Neural cell (in vitro differentiated cells): ENCODE measurements at regions not wholly inside any gene's neighbourhood (a gene's known extent, or its start where the extent isn't known, plus 50 kb on each side); places are given as distances from the start of the nearest gene placed in this dataset.
A peak's percentile ranks its signal among the peaks of the same experiment; 100 is the strongest.

Experiments
- H2AFZ ChIP-seq: fragments of 200-600, 300-800 bp; sonication (generic), shearing (Covaris generic); 2 replicates; pipeline ENCODE4 v1.6.0; 2014; ENCODE audit warnings: low read depth, mild to moderate bottlenecking, antibody characterized with exemption, low read length, moderate library complexity
- H3F3A ChIP-seq: fragments of 200-600 bp; shearing (Covaris generic); 2 replicates; pipeline ENCODE4 v1.6.1; 2016; ENCODE audit warnings: mild to moderate bottlenecking, moderate library complexity, mixed read lengths, antibody characterized with exemption, low read length; ENCODE audit not compliant: insufficient read depth, poor library complexity, severe bottlenecking
- H3K27ac ChIP-seq: fragments of 200-600, 300-800 bp; sonication (generic), shearing (Covaris generic); 2 replicates; pipeline ENCODE4 v1.5.1; 2014; ENCODE audit warnings: mild to moderate bottlenecking, low read length, moderate library complexity
- H3K27me3 ChIP-seq: fragments of 300-800, 200-600 bp; sonication (generic), shearing (Covaris generic); 2 replicates; pipeline ENCODE4 v1.6.0; 2014; ENCODE audit warnings: mild to moderate bottlenecking, low read depth, low read length, moderate library complexity; ENCODE audit not compliant: insufficient read depth
- H3K36me3 ChIP-seq: fragments of 300-800, 200-600 bp; sonication (generic), shearing (Covaris generic); 2 replicates; pipeline ENCODE4 v1.5.1; 2014; ENCODE audit warnings: mild to moderate bottlenecking, antibody characterized with exemption, low read length, moderate library complexity; ENCODE audit not compliant: insufficient read depth
- H3K4me2 ChIP-seq: fragments of 300-800, 200-600 bp; sonication (generic), shearing (Covaris generic); 2 replicates; pipeline ENCODE4 v1.6.0; 2014; ENCODE audit warnings: mild to moderate bottlenecking, low read length
- H3K4me3 ChIP-seq: fragments of 300-800, 200-600 bp; sonication (generic), shearing (Covaris generic); 2 replicates; pipeline ENCODE4 v1.5.1; 2014; ENCODE audit warnings: mild to moderate bottlenecking, low read length, moderate library complexity
- H3K79me2 ChIP-seq: fragments of 200-600 bp; shearing (Covaris generic); replicated peaks from 2 replicates; pipeline ENCODE4 v1.6.0; 2014; ENCODE audit warnings: mild to moderate bottlenecking, low read length, moderate library complexity; ENCODE audit not compliant: insufficient read depth
- H3K9ac ChIP-seq: fragments of 300-800, 200-600 bp; sonication (generic), shearing (Covaris generic); 2 replicates; pipeline ENCODE4 v1.6.1; 2016; ENCODE audit warnings: mild to moderate bottlenecking, low read length, mixed read lengths
- H3K9me2 ChIP-seq: fragments of 200-600 bp; shearing (Covaris generic); 2 replicates; pipeline ENCODE4 v1.6.1; 2016; ENCODE audit warnings: mild to moderate bottlenecking, low read length, mixed read lengths; ENCODE audit not compliant: insufficient read depth
- H3K9me3 ChIP-seq: fragments of 200-600, 300-800 bp; sonication (generic), shearing (Covaris generic); 2 replicates; pipeline ENCODE4 v1.6.1; 2016; ENCODE audit warnings: mild to moderate bottlenecking, mixed run types, low read length, moderate library complexity, mixed read lengths
- H4K20me1 ChIP-seq: fragments of 200-600 bp; shearing (Covaris generic); 2 replicates; pipeline ENCODE4 v1.6.1; 2016; ENCODE audit warnings: mild to moderate bottlenecking, mixed run types; ENCODE audit not compliant: insufficient read depth
- EP300 ChIP-seq: fragments of 450-650 bp; conservative IDR thresholded peaks from 2 replicates; pipeline ENCODE4 v1.6.1; 2014; ENCODE audit warnings: antibody characterized with exemption, mild to moderate bottlenecking, moderate library complexity; ENCODE audit not compliant: poor library complexity, severe bottlenecking
- EZH2 ChIP-seq: fragments of 200-600, 300-800 bp; shearing (Covaris generic), sonication (generic); IDR thresholded peaks from 2 replicates; pipeline ENCODE4 v1.6.1; 2014; ENCODE audit warnings: antibody characterized with exemption, low read length, borderline replicate concordance, mild to moderate bottlenecking; ENCODE audit not compliant: insufficient read depth, poor library complexity, severe bottlenecking
- MXI1 ChIP-seq: fragments of 450-650 bp; conservative IDR thresholded peaks from 2 replicates; pipeline ENCODE4 v1.6.1; 2014; ENCODE audit warnings: antibody characterized with exemption, mild to moderate bottlenecking; ENCODE audit not compliant: poor library complexity, severe bottlenecking
- POLR2AphosphoS5 ChIP-seq: IDR thresholded peaks from 2 replicates; pipeline ENCODE4 v1.6.1; 2012
- RAD21 ChIP-seq: fragments of 450-650 bp; conservative IDR thresholded peaks from 2 replicates; pipeline ENCODE4 v1.6.1; 2014; ENCODE audit warnings: antibody characterized with exemption, mild to moderate bottlenecking, moderate library complexity
- SMC3 ChIP-seq: fragments of 450-650 bp; conservative IDR thresholded peaks from 2 replicates; pipeline ENCODE4 v1.6.1; 2014; ENCODE audit warnings: antibody characterized with exemption, mild to moderate bottlenecking, moderate library complexity; ENCODE audit not compliant: poor library complexity
- TAF1 ChIP-seq: IDR thresholded peaks from 2 replicates; pipeline ENCODE4 v1.6.1; 2012; ENCODE audit warnings: low read depth
- TF ChIP-seq, protein P1 (sequence below): fragments of 450-650 bp; IDR thresholded peaks from 2 replicates; pipeline ENCODE4 v1.5.1; 2014; ENCODE audit warnings: antibody characterized with exemption, mild to moderate bottlenecking, moderate library complexity; ENCODE audit not compliant: poor library complexity, severe bottlenecking
- TF ChIP-seq, protein P2 (sequence below): IDR thresholded peaks from 2 replicates; pipeline ENCODE4 v1.6.1; 2012; ENCODE audit warnings: borderline replicate concordance

DNA sequence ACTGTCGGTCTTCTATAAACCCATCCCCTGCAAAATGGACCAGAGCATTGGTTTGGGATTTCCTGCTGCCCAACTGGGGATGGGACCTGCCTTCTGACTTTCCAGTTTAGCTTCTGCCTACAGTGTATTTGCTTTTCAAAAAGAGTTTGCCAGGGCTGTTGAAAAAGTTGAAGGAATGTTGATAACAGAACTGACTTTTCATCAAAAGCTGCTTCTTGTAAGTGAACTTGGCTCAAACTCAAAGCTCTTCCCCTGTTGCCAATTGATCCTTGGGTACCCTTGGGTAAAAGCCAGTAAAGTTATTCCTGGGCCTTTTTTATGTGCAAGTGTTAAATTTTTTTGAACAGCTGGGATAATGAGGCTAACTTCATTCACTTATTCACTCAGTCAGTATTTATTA is 142.9 kb upstream of the SLC30A5 start:
- no peak for TF ChIP-seq RAD21
- TF ChIP-seq, protein P1, sequence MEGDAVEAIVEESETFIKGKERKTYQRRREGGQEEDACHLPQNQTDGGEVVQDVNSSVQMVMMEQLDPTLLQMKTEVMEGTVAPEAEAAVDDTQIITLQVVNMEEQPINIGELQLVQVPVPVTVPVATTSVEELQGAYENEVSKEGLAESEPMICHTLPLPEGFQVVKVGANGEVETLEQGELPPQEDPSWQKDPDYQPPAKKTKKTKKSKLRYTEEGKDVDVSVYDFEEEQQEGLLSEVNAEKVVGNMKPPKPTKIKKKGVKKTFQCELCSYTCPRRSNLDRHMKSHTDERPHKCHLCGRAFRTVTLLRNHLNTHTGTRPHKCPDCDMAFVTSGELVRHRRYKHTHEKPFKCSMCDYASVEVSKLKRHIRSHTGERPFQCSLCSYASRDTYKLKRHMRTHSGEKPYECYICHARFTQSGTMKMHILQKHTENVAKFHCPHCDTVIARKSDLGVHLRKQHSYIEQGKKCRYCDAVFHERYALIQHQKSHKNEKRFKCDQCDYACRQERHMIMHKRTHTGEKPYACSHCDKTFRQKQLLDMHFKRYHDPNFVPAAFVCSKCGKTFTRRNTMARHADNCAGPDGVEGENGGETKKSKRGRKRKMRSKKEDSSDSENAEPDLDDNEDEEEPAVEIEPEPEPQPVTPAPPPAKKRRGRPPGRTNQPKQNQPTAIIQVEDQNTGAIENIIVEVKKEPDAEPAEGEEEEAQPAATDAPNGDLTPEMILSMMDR, result no peak
- no peak for TF ChIP-seq EP300
- TF ChIP-seq SMC3, result no peak
- TF ChIP-seq POLR2AphosphoS5, result no peak
- TF ChIP-seq EZH2, result no peak
- no peak for TF ChIP-seq MXI1
- TF ChIP-seq, protein P2, sequence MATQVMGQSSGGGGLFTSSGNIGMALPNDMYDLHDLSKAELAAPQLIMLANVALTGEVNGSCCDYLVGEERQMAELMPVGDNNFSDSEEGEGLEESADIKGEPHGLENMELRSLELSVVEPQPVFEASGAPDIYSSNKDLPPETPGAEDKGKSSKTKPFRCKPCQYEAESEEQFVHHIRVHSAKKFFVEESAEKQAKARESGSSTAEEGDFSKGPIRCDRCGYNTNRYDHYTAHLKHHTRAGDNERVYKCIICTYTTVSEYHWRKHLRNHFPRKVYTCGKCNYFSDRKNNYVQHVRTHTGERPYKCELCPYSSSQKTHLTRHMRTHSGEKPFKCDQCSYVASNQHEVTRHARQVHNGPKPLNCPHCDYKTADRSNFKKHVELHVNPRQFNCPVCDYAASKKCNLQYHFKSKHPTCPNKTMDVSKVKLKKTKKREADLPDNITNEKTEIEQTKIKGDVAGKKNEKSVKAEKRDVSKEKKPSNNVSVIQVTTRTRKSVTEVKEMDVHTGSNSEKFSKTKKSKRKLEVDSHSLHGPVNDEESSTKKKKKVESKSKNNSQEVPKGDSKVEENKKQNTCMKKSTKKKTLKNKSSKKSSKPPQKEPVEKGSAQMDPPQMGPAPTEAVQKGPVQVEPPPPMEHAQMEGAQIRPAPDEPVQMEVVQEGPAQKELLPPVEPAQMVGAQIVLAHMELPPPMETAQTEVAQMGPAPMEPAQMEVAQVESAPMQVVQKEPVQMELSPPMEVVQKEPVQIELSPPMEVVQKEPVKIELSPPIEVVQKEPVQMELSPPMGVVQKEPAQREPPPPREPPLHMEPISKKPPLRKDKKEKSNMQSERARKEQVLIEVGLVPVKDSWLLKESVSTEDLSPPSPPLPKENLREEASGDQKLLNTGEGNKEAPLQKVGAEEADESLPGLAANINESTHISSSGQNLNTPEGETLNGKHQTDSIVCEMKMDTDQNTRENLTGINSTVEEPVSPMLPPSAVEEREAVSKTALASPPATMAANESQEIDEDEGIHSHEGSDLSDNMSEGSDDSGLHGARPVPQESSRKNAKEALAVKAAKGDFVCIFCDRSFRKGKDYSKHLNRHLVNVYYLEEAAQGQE, result no peak
- TF ChIP-seq TAF1, result no peak
- Histone ChIP-seq H3K4me2 (no peak overlapping the region), H3K9me2 (no peaks in the 10 kb centered on the region), H4K20me1 (no peaks in the 10 kb centered on the region), H3K9ac (no peak overlapping the region), H2AFZ (no peak overlapping the region), H3K27ac (peak overlapping the region; percentile 60), H3F3A (no peaks in the 10 kb centered on the region), H3K36me3 (no peaks in the 10 kb centered on the region), H3K79me2 (no peaks in the 10 kb centered on the region), H3K27me3 (no peaks in the 10 kb centered on the region), H3K4me3 (no peak overlapping the region), H3K9me3 (no peaks in the 10 kb centered on the region)

DNA sequence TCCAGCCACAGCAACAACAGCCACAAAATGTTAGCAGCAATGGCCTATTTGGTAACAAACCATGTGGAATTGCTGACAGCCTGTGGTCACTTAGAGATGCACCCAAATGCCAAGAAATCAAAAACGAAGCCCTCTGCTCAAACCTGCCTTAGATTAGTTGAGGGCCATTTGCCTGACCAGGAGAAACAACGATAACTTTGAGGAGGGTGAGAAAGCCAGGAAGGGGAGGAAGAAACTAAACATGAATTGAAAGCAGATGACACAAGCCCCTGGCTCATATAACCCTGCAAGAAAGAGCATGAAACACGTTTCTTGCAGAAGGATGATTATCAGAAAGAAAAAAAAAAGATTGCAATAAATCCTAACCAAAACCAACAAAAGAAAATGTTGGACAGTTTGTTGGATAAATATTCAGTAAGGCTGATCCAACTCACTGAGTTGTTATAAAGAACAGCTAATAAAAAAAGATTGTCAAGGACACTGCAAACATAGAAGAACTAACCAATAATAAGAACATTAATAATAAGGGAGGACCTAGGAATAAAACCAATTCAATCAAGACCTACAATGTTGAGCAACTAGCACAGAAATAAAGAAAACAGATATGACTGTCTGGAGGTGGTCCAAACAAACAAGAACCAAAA is 140.5 kb upstream of the SLC30A5 start:
- TF ChIP-seq EP300 (no peak), TAF1 (no peak), EZH2 (no peak), MXI1 (no peak), SMC3 (no peak), POLR2AphosphoS5 (no peak), RAD21 (no peak)
- TF ChIP-seq, protein P1, result no peak
- TF ChIP-seq, protein P2, result no peak
- H3K9me3 ChIP-seq, result no peaks in the 10 kb centered on the region
- no peak overlapping the region for H3K4me3 ChIP-seq
- H3K27me3 ChIP-seq, result no peaks in the 10 kb centered on the region
- no peak overlapping the region for H3K4me2 ChIP-seq
- no peaks in the 10 kb centered on the region for H3K36me3 ChIP-seq
- H3K27ac ChIP-seq, result no peak overlapping the region
- H3F3A ChIP-seq, result no peaks in the 10 kb centered on the region
- H2AFZ ChIP-seq, result no peak overlapping the region
- H4K20me1 ChIP-seq, result no peaks in the 10 kb centered on the region
- H3K9me2 ChIP-seq, result no peaks in the 10 kb centered on the region
- H3K79me2 ChIP-seq, result no peaks in the 10 kb centered on the region
- no peak overlapping the region for H3K9ac ChIP-seq
